Esophagus squamous epithelium (tissue), 4 donors: ENCODE measurements at regions not wholly inside any gene's neighbourhood (a gene's known extent, or its start where the extent isn't known, plus 50 kb on each side); places are given as distances from the start of the nearest gene placed in this dataset.

ENCODE experiments used
- POLR2A ChIP-seq, 4 donors: fragments of 450-650 bp; IDR thresholded peaks; one replicate each; pipeline ENCODE4 v1.6.1; 2017; ENCODE audit warnings: antibody characterized with exemption in 4 of 4, mild to moderate bottlenecking in 4 of 4, moderate library complexity in 3 of 4
- TF ChIP-seq, protein P1 (sequence below), 6 experiments: fragments of 450-650 bp in 4 of 6; fragments of 200-600 bp in 2 of 6; sonication (generic) in 2 of 6; IDR thresholded peaks; one replicate each; pipeline ENCODE4 v1.5.1; 2016 to 2019; ENCODE audit warnings: antibody characterized with exemption in 6 of 6, mild to moderate bottlenecking in 4 of 6, moderate library complexity in 4 of 6

- TF ChIP-seq, protein P1, sequence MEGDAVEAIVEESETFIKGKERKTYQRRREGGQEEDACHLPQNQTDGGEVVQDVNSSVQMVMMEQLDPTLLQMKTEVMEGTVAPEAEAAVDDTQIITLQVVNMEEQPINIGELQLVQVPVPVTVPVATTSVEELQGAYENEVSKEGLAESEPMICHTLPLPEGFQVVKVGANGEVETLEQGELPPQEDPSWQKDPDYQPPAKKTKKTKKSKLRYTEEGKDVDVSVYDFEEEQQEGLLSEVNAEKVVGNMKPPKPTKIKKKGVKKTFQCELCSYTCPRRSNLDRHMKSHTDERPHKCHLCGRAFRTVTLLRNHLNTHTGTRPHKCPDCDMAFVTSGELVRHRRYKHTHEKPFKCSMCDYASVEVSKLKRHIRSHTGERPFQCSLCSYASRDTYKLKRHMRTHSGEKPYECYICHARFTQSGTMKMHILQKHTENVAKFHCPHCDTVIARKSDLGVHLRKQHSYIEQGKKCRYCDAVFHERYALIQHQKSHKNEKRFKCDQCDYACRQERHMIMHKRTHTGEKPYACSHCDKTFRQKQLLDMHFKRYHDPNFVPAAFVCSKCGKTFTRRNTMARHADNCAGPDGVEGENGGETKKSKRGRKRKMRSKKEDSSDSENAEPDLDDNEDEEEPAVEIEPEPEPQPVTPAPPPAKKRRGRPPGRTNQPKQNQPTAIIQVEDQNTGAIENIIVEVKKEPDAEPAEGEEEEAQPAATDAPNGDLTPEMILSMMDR (IDR thresholded peaks at IDR 0.05), result no peak
- no peak for TF ChIP-seq POLR2A (IDR thresholded peaks at IDR 0.05)
Observed at GRCh38 chr10:62475551-62475950, 101.4 kb downstream of the ZNF365 start.
